GM12865 (cell line): ENCODE measurements at regions not wholly inside any gene's neighbourhood (a gene's known extent, or its start where the extent isn't known, plus 50 kb on each side); places are given as distances from the start of the nearest gene placed in this dataset.
"Not testable (repeated sequence)": the region's sequence is repeated elsewhere in the genome, so short reads cannot be mapped to it uniquely, and the experiment has no call there.

Experiments used
- DNase-seq: peaks from one replicate; pipeline ENCODE4 v3.0.0; 2010; ENCODE audit warnings: low read depth
- H3K4me3 ChIP-seq: 2 replicates; pipeline ENCODE4 v1.5.1; 2011; ENCODE audit warnings: mild to moderate bottlenecking, low read depth, low read length, control low read depth
- CTCF ChIP-seq: IDR thresholded peaks from 2 replicates; pipeline ENCODE4 v1.5.1; 2011; ENCODE audit warnings: low read length, control low read depth, low read depth, inconsistent platforms; ENCODE audit not compliant: insufficient read depth; ENCODE audit errors: missing control alignments

GRCh38 chr6:82484737-82485626 lies 121.4 kb downstream of the TPBG start:
- no peak for DNase-seq
- no peak for TF ChIP-seq CTCF
- H3K4me3 ChIP-seq, result no peak overlapping the region

GRCh38 chr6:82487895-82488294 lies 124.3 kb downstream of the TPBG start:
- no peak overlapping the region for H3K4me3 ChIP-seq
- no peak for DNase-seq
- TF ChIP-seq CTCF, result no peak

- DNase-seq, result no peak
- TF ChIP-seq CTCF, result no peak
- no peak overlapping the region for H3K4me3 ChIP-seq
These were observed 124.8 kb downstream of the TPBG start for GRCh38 chr6:82488403-82488802.

DNA sequence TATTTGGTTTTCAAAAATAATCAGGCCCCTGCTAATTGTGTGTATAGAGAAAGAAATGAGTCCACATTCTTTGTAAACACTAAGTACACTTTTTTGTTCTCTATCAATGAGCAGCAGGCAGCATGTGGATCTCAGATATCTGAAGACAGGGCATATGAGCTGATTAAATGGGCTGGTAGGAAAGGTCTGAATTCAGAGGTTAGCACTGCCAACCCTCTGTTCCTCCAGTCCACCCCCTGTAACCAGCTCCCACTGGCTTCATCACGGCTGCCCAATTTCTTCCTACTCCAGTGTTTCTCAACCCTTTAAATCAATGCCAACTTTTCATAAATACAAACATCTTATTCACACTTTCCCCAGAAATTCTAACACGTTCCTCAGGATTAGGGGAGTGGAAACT lies 128.5 kb downstream of the TPBG start:
- TF ChIP-seq CTCF, result no peak
- no peak overlapping the region for H3K4me3 ChIP-seq
- DNase-seq, result no peak

DNA sequence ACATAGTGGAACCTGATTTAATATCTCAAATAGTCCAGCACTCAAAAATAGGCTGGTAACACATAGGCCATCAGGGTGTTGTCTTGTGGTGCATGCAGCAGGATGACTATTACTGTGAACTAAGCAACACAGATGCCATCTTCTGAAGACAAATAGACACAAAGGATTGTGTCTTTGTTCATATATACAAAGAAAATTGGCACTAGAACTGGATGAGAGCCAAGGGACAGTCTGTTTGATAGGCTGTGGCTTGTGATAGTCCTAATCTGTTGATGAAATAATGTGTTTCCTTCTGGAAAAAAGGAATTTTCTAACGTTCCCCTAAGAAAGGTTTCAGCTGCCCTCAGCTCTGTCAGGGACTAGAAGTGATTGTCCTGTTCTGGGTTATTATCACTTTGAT lies 129.8 kb downstream of the TPBG start:
- no peak overlapping the region for H3K4me3 ChIP-seq

DNA sequence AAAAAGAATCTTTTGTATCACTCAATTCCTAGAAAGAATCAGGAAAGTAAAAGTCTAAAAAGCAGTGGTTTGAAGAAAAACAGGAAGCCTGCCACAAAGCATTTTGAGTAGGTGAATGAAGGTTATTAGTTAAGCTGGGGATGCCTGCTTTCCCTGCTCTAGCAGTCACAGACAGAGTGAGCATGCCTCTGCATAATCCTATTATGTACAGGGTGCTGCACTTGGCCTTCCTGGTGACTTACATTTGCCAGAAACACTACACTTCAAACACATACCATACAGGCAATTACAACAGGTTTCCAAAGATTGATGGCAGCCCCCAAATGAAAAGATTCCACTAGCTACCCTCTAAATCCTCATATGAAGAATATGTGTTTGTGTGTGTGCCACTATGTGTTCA lies 130.8 kb downstream of the TPBG start:
- TF ChIP-seq CTCF, result no peak
- DNase-seq, result no peak

More for the DNA sequence above, 129.8 kb downstream of the TPBG start:
- TF ChIP-seq CTCF, result no peak
- DNase-seq, result no peak

GRCh38 chr6:82501901-82502300 lies 138.3 kb downstream of the TPBG start:
- H3K4me3 ChIP-seq, DNase-seq: not testable (repeated sequence)

More for the DNA sequence above, 130.8 kb downstream of the TPBG start:
- no peak overlapping the region for H3K4me3 ChIP-seq
